RPMI7951 (cell line): ENCODE measurements at regions not wholly inside any gene's neighbourhood (a gene's known extent, or its start where the extent isn't known, plus 50 kb on each side); places are given as distances from the start of the nearest gene placed in this dataset.

Experiments used
- DNase-seq: peaks from one replicate; pipeline ENCODE4 v3.0.0-alpha.2; 2012; ENCODE audit warnings: low read depth

GRCh38 chr2:118322406-118322805 is 234.1 kb downstream of the INSIG2 start:
- no peak for DNase-seq

GRCh38 chr2:118321432-118322105 is 233.3 kb downstream of the INSIG2 start:
- no peak for DNase-seq

- no peak for DNase-seq
These were observed 232.4 kb downstream of the INSIG2 start for GRCh38 chr2:118320658-118321057.

- no peak for DNase-seq
These were observed 231.9 kb downstream of the INSIG2 start for GRCh38 chr2:118320196-118320595.

- DNase-seq: no peak
These were observed 231.0 kb downstream of the INSIG2 start for GRCh38 chr2:118319271-118319684.

- DNase-seq: no peak
These were observed 227.3 kb downstream of the INSIG2 start for GRCh38 chr2:118315606-118316005.

GRCh38 chr2:118312969-118313756 is 224.9 kb downstream of the INSIG2 start:
- DNase-seq: no peak

GRCh38 chr2:118310681-118311429 is 222.6 kb downstream of the INSIG2 start:
- no peak for DNase-seq

- DNase-seq: peak; percentile 25
These were observed 221.8 kb downstream of the INSIG2 start for GRCh38 chr2:118309946-118310680.

- no peak for DNase-seq
These were observed 221.1 kb downstream of the INSIG2 start for GRCh38 chr2:118309257-118309945.

GRCh38 chr2:118307864-118308263 is 219.6 kb downstream of the INSIG2 start:
- no peak for DNase-seq

- no peak for DNase-seq
These were observed 213.0 kb downstream of the INSIG2 start for GRCh38 chr2:118301248-118301647.

GRCh38 chr2:118300832-118301231 is 212.6 kb downstream of the INSIG2 start:
- DNase-seq: no peak

GRCh38 chr2:118296663-118297062 is 208.4 kb downstream of the INSIG2 start:
- no peak for DNase-seq

- DNase-seq: no peak
These were observed 207.5 kb downstream of the INSIG2 start for GRCh38 chr2:118295592-118296390.

GRCh38 chr2:118294063-118294462 is 205.8 kb downstream of the INSIG2 start:
- DNase-seq: no peak

GRCh38 chr2:118292991-118293390 is 204.7 kb downstream of the INSIG2 start:
- DNase-seq: no peak

GRCh38 chr2:118291251-118291880 is 203.1 kb downstream of the INSIG2 start:
- DNase-seq: peak; percentile 19

GRCh38 chr2:118290411-118291250 is 202.4 kb downstream of the INSIG2 start:
- DNase-seq: no peak
